Loucy (cell line): ENCODE measurements at regions not wholly inside any gene's neighbourhood (a gene's known extent, or its start where the extent isn't known, plus 50 kb on each side); places are given as distances from the start of the nearest gene placed in this dataset.

Experiments used
- H2AFZ ChIP-seq: fragments of 200-600 bp; sonication (generic); 2 replicates; pipeline ENCODE4 v1.6.0; 2016; ENCODE audit warnings: antibody characterized with exemption, mild to moderate bottlenecking, low read length, moderate library complexity
- H3F3A ChIP-seq: fragments of 200-600 bp; 2 replicates; pipeline ENCODE4 v1.6.0; 2016; ENCODE audit warnings: antibody characterized with exemption, low read depth, mild to moderate bottlenecking
- H3K27me3 ChIP-seq: fragments of 200-600 bp; sonication (generic); 2 replicates; pipeline ENCODE4 v1.6.1; 2014; ENCODE audit warnings: low read length, mild to moderate bottlenecking; ENCODE audit not compliant: insufficient read depth, poor library complexity, severe bottlenecking
- H3K36me3 ChIP-seq: fragments of 200-600 bp; sonication (generic); 2 replicates; pipeline ENCODE4 v1.6.1; 2016; ENCODE audit warnings: low read length; ENCODE audit not compliant: insufficient read depth
- H3K4me1 ChIP-seq: fragments of 200-600 bp; sonication (generic); 2 replicates; pipeline ENCODE4 v1.5.1; 2014; ENCODE audit warnings: low read length, mild to moderate bottlenecking; ENCODE audit not compliant: insufficient read depth, poor library complexity, severe bottlenecking
- H3K4me2 ChIP-seq: fragments of 200-600 bp; sonication (generic); 2 replicates; pipeline ENCODE4 v1.6.0; 2014; ENCODE audit warnings: antibody characterized with exemption, low read length, low read depth, mild to moderate bottlenecking; ENCODE audit not compliant: poor library complexity, severe bottlenecking
- H3K4me3 ChIP-seq: fragments of 200-600 bp; sonication (generic); 2 replicates; pipeline ENCODE4 v1.5.1; 2014; ENCODE audit warnings: low read length, mild to moderate bottlenecking, mixed read lengths; ENCODE audit not compliant: poor library complexity, severe bottlenecking
- H3K79me2 ChIP-seq: fragments of 200-600 bp; sonication (generic); 2 replicates; pipeline ENCODE4 v1.6.1; 2014; ENCODE audit warnings: low read length; ENCODE audit not compliant: insufficient read depth
- H3K9ac ChIP-seq: fragments of 200-600 bp; sonication (generic); 2 replicates; pipeline ENCODE4 v1.6.0; 2014; ENCODE audit warnings: mild to moderate bottlenecking, low read depth, low read length, moderate library complexity; ENCODE audit not compliant: poor library complexity, severe bottlenecking
- H3K9me2 ChIP-seq: fragments of 200-600 bp; sonication (generic); replicated peaks from 2 replicates; pipeline ENCODE4 v1.6.1; 2016; ENCODE audit warnings: low read depth, low read length, mixed read lengths
- H3K9me3 ChIP-seq: fragments of 200-600 bp; sonication (generic); 2 replicates; pipeline ENCODE4 v1.6.1; 2014; ENCODE audit warnings: mild to moderate bottlenecking, antibody characterized with exemption, low read length, low read depth; ENCODE audit not compliant: insufficient read depth
- H4K20me1 ChIP-seq: fragments of 200-600 bp; sonication (generic); 2 replicates; pipeline ENCODE4 v1.6.0; 2014; ENCODE audit warnings: antibody characterized with exemption, low read length, mild to moderate bottlenecking; ENCODE audit not compliant: insufficient read depth, poor library complexity, severe bottlenecking
- EZH2phosphoT487 ChIP-seq: fragments of 200-600 bp; IDR thresholded peaks from 2 replicates; pipeline ENCODE4 v1.6.1; 2018; ENCODE audit warnings: antibody characterized with exemption, mild to moderate bottlenecking, moderate library complexity, borderline replicate concordance
- TF ChIP-seq, protein P1 (sequence below): fragments of 200-600 bp; sonication (generic); conservative IDR thresholded peaks from 2 replicates; pipeline ENCODE4 v1.5.1; 2014; ENCODE audit warnings: mild to moderate bottlenecking, antibody characterized with exemption, low read length

DNA sequence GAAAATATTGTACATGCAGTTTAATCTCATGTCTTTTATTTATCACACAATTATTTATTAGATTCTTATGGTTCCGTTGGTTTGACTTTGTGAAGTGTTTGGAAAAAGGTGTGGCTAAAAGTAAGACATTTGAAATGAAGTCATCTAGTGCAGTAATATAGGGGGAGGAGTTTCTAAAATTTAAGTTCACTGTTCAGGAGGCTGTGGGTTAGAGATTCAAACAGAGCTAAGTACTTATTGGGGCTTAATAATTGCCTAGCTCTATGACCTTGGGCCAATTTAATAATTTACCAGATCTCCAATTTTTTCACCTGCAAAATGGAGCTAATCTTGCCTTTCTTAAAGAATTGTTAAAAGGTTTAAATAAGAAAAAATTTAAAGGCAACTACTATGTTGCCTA, 144.6 kb downstream of the NDFIP2 start:
- H3K9ac ChIP-seq: no peak overlapping the region
- no peaks in the 10 kb centered on the region for H3K36me3 ChIP-seq
- H3F3A ChIP-seq: no peaks in the 10 kb centered on the region
- H2AFZ ChIP-seq: no peak overlapping the region
- H3K79me2 ChIP-seq: no peaks in the 10 kb centered on the region
- TF ChIP-seq, protein P1, sequence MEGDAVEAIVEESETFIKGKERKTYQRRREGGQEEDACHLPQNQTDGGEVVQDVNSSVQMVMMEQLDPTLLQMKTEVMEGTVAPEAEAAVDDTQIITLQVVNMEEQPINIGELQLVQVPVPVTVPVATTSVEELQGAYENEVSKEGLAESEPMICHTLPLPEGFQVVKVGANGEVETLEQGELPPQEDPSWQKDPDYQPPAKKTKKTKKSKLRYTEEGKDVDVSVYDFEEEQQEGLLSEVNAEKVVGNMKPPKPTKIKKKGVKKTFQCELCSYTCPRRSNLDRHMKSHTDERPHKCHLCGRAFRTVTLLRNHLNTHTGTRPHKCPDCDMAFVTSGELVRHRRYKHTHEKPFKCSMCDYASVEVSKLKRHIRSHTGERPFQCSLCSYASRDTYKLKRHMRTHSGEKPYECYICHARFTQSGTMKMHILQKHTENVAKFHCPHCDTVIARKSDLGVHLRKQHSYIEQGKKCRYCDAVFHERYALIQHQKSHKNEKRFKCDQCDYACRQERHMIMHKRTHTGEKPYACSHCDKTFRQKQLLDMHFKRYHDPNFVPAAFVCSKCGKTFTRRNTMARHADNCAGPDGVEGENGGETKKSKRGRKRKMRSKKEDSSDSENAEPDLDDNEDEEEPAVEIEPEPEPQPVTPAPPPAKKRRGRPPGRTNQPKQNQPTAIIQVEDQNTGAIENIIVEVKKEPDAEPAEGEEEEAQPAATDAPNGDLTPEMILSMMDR: no peak
- TF ChIP-seq EZH2phosphoT487: no peak
- H3K4me1 ChIP-seq: no peaks in the 10 kb centered on the region
- no peaks in the 10 kb centered on the region for H3K27me3 ChIP-seq
- H3K9me2 ChIP-seq: no peaks in the 10 kb centered on the region
- H4K20me1 ChIP-seq: no peaks in the 10 kb centered on the region
- H3K4me3 ChIP-seq: no peak overlapping the region
- H3K9me3 ChIP-seq: no peaks in the 10 kb centered on the region
- H3K4me2 ChIP-seq: no peak overlapping the region

DNA sequence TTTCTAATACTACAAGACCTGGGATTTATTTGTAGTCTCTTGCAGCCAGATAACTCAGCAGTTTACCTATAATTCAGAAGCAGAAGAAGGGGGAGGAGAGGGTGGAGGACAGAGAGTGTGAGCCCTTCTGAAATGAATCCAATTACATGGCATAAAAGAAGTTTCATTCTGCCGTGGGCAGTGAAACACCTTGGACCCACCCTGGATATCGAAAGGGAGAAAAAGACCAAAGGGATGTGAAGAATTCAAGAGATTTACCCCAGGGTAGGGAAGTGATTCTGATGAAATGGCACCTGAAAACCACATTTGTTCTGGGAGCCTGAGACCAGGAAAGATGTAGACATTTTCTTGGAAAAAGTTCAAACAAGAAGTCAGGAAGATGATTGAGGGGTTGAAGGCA, 140.9 kb downstream of the NDFIP2 start:
- Histone ChIP-seq H3K27me3 (no peaks in the 10 kb centered on the region), H4K20me1 (no peaks in the 10 kb centered on the region), H3F3A (no peaks in the 10 kb centered on the region), H3K4me2 (no peak overlapping the region), H3K4me3 (no peak overlapping the region), H3K36me3 (no peaks in the 10 kb centered on the region), H3K9me3 (no peaks in the 10 kb centered on the region; the same call in 1 of the 2 replicates), H3K79me2 (no peaks in the 10 kb centered on the region), H3K9me2 (no peaks in the 10 kb centered on the region), H3K4me1 (no peaks in the 10 kb centered on the region), H2AFZ (no peak overlapping the region), H3K9ac (no peak overlapping the region)
- TF ChIP-seq EZH2phosphoT487: no peak
- TF ChIP-seq, protein P1: no peak

DNA sequence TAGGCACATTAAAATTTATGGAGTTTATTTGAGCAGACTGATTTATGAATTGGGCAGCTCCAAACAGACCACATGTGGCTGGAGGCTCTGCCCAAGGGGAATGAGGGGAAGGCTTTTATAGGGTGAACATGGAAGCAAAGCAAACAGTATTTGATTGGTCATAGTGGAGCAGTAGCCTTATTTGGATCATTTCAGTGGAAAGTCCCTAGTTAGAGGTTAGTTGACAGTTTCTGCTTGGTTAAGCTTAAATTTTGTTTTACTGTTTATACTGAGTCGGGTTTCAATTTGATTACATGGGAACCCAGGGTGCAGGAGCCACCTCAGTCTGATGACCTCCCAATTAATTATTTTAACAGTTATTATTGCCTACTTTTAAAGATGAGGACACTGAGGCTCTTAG, 140.5 kb downstream of the NDFIP2 start:
- Histone ChIP-seq H3K79me2 (no peaks in the 10 kb centered on the region), H3K4me1 (no peaks in the 10 kb centered on the region), H3K9me2 (no peaks in the 10 kb centered on the region), H3K4me2 (no peak overlapping the region), H3K4me3 (no peak overlapping the region), H3K36me3 (no peaks in the 10 kb centered on the region), H3K9me3 (no peaks in the 10 kb centered on the region; the same call in 1 of the 2 replicates), H3K27me3 (no peaks in the 10 kb centered on the region), H3F3A (no peaks in the 10 kb centered on the region), H4K20me1 (no peaks in the 10 kb centered on the region), H2AFZ (no peak overlapping the region), H3K9ac (no peak overlapping the region)
- TF ChIP-seq EZH2phosphoT487: no peak
- TF ChIP-seq, protein P1: no peak
